Ramos (cell line): ENCODE measurements at regions not wholly inside any gene's neighbourhood (a gene's known extent, or its start where the extent isn't known, plus 50 kb on each side); places are given as distances from the start of the nearest gene placed in this dataset.

Source experiments
- in situ Hi-C: fragments of 300-500 bp; cut with MboI; formaldehyde crosslinking; loops from one replicate; pipeline ENCODE4 v1.14.3; 2022; ENCODE audit warnings: low sequenced_read_pairs; ENCODE audit not compliant: unreplicated experiment

DNA sequence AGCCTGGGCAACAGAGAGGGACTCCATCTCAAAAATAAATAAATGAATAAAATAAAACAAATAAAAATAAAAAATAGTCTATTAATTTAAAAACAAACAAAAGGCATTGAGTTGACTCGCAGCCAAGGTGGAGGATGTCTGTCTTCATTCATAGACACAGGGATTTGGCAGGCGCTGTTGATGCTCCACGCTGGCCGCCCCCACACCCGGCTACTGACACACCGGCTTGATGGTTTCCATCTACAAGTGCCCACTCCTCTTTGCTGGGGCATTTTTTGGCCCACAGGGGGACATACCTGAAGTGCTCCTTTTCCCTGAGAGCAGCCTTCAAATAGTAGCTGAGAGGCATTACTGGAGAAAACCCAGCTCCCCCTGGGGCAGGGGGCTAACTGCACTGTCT, 178.3 kb upstream of the RALGAPA2 start:
- in situ Hi-C loops = no loop called here

DNA sequence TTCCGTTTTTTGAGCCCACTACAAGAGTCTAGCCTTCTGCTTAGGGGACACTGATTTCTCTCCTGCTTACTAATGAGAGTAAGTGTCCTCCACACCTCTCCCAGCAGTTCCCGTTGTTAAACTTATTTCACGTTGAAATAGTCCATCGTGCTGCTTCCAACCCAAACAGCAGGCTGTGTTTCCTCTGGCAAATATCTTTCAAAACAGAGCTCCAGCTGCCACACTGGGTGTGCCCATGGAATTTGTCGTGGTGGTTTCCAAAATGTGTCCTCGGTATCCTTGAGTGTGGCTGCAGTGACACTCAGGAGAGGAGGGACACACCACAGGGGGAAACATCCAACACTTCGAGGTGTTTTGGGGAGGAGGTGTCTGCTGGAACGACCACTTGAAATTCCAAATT, 176.5 kb upstream of the RALGAPA2 start:
- in situ Hi-C loops = no loop called here

DNA sequence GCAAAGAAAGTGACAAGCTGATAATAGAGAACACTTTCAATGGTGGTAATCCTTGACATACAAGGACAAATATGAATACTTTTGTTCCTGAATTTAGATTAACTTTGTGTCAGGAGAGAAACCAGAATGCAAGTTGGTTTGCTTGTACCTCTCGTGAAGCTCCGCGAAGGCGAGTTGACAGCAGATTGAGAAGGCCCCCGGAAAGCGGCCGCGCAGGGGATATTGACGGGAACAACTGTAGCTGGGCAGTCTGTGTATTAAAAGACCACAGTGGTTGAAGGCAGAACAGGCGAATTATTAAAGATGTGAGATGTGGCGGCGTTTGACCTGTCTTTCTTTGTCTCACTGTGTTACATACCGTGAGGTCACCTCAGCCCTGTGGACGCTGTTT, 175.8 kb upstream of the RALGAPA2 start:
- in situ Hi-C loops = no loop called here

DNA sequence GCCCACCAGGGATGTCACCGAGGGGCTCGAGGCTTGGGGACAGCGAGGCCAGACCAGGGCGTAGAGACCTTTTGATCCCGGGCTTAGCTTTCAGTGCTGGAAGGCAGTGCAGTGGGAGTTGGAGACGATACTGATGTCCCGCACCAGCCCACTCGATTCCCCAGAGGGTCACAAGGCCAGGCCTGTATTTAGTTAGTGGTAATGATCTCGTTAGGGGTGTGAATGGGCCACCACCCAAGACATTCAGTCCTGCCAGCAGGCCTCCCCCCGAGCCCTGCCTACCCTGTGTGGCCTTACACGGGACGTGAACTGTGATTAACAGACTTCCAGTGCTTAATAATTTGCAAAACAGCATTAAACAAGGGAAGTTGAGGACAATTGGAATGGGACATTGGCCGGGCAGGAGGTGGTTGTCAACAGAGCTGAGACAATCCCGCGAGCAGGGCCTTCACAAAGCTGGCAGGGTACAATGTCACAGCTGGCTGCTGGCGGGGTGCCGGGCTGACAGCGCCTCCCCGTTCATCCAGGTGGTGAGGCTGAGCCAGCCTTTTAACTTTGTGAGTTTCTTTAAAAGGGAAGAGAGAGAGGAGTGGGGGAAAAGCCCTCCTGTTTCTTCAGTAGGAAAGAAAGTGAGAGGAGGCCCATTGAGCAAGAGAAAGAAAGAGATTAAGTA, 175.3 kb upstream of the RALGAPA2 start:
- in situ Hi-C loops = no loop called here

DNA sequence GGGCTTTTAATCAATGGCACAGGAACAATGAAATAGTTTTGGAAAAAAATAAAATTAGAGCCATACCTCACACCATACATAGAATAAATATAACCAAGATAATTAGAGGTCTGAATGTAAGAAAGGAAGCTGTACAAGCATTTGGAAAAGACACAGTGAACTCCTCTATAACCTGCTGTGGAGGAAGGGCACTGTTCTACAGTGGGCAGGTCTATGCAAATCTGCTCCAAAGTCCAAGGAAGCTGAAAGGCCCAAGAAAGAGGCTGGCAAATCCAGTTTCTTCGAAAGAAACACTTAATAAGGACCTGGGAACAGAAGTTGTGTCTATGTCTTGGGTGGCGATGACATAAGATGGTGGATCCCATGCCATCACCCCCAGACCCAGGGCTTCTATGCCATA, 169.4 kb upstream of the RALGAPA2 start:
- in situ Hi-C loops = no loop called here

DNA sequence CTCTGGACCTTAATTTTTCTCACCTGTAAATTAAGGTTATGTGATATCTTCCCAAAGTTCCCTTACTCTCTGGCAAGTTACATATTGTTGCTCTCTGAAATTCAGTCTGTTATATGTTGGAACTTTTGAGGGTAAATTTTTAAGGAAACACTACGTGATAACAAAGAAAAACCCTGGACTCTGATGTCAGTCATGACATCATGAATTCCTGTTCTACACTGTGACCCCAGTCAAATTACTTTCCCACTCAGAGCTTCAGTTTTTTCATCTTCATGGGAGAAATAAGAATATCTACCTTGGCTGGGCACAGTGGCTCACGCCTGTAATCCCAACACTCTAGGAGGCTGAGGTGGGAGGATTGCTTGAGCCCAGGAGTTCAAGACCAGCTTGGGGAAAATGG, 164.6 kb upstream of the RALGAPA2 start:
- in situ Hi-C loops = no loop called here

DNA sequence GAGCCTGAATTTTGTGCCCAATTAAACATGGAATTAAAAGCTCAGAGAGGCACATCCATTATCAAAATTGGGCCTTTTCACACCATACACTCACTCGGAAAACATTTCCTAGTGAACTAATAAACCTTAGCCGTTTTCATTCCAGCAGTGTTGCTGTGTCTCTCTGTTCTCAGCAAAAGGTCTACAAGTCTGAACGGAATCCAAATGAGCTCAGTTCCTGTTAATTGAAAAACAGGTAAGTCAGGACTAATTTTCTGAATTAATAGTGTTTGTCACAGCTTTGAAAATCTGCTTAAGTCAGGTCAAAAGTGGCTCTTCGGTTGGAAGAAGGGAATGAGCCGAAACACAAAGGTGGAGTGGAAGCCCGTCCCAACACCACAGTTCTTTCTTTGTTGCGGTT, 163.3 kb upstream of the RALGAPA2 start:
- in situ Hi-C loops = no loop called here

DNA sequence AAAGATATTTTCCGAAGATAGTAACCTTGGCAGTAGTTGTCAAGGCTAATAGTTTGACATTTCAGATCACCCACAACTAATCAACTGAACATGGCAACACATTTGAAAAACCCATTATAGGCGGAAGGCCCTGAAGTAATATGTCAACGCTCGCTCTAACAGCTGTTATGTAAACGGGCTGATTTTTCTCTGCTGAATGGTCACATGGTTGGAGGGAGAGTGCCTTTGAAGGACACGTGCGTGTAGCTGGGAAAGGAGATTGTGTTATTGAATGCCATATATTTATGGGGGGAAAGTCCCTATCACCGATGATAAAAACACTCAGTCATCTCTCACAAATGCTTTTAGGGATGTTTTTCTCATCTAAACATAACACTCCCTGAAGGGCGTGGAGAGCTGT, 160.0 kb upstream of the RALGAPA2 start:
- in situ Hi-C loops = loop anchor here (25.0 kb wide), 2 partner anchors 365 to 640 kb away; partner anchors contain the start of gene NKX2-2

DNA sequence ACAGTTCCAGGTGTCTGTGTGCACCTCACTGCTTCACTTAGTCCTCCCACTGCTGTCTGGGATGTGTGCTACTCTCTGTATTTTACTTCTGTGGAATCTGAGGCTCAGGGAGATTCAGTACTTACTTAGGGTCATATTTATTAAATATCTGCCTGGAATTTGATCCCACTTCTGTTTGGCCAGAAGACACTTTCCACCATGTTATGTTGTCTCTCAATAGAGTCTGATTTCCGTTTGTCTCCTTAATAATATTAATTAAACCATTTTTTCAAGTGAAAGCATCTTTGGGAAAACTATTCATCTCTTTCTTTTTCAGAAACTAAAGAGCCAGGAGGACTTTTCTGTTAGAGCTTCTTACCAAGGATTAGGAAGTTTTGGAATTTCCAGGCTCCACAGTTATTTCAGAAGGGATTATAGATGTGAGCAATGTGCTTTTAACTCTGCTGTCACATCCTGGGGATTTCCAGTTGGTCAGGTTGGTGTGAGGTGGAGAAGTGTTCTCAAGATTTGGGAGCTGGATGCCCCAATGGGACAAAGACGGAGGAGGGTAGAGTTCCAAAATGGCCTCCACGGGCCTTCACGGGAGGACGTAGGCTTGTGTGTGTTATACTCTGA, 156.8 kb upstream of the RALGAPA2 start:
- in situ Hi-C loops = loop anchor here (25.0 kb wide), 2 partner anchors 368 to 643 kb away; partner anchors contain the start of gene NKX2-2

DNA sequence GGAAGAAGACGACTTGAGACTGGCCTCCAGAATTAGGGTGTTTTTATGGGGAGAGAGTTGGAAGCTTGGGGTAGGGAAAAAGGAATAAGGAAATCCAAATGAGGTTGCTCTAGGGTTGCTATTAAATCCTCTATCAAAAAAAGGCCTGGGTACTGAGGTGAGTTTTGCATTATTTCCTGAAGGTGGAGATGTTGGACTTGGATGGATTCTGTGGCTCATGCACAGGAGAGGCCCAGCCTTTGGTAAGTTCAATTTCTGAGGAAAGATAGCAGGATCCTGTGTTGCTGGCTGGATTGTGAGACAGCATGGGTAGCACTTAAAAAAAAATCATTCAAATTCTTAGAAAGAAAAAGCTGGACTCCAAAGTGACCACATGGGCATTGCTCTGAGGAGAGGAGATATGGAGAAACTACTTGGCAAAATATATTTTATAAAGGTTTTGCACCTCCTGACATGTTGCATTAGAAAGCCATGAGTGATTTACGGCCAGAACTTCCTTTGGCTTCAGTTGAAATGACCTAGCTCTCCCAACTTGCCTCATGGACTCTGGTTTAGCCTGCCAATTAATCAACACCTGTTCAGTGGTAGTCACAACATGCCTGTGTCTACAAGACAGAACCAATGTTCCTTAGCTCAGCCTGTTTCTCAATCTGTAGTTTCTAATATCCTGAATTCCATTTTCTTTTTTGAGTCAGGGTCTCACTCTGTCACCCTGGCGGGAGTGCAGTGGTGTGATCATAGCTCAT, 152.1 kb upstream of the RALGAPA2 start:
- in situ Hi-C loops = loop anchor here (25.0 kb wide), 2 partner anchors 373 to 648 kb away; partner anchors contain the start of gene NKX2-2

DNA sequence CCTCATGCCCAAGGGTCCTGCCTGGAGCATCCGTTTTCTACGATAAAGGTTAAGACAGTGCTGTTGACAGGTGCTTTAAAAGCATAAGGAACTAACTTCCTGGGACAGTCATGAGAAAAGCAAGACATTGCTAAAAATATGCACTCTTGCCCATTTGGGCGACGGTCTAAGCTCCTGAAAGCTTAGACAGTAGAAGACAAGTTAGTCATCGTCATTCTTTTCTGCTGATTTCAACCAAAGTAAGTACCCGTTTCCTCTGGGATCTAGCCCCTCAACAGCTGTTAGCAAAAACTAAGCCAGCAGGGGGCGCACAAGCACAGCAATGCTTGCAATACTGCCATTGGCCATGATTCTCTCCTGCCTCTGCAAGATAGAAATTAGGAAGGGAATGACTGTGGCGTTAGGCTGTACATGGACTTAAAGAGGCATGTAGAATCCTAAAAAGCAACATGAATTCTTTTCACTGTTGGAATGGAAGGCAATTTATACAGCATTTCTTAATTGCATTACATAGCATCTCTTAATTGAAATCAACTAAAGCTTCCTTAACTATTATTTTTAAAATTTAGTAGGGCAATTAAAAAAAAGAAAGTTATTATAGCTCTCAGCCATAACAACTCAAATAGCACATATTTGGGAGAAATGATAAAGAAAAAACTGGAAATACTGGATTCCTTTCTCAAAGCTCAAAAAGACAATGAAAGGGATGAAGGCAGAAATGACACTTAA, 147.8 kb upstream of the RALGAPA2 start:
- in situ Hi-C loops = loop anchor here (25.0 kb wide), 2 partner anchors 377 to 652 kb away; partner anchors contain the start of gene NKX2-2

DNA sequence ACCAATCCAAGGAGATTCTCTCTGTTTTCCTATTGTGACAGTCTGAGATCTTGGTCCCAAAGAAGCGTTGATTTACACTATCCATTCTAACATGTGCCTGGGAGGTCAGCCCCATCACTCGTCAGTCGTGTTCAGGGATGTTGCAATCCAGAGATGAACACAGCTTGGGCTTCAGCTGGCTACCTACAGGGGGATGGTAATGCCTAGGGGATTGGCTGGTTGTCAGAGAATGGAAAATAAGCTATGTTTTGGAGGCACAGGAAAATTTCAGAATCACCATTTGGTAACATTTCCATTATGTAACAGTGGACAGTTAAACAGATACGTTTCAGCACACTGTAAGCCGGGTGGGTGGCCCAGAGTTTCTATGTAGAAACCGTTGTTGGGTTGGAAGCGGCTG, 147.1 kb upstream of the RALGAPA2 start:
- in situ Hi-C loops = loop anchor here (25.0 kb wide), 2 partner anchors 378 to 653 kb away; partner anchors contain the start of gene NKX2-2

DNA sequence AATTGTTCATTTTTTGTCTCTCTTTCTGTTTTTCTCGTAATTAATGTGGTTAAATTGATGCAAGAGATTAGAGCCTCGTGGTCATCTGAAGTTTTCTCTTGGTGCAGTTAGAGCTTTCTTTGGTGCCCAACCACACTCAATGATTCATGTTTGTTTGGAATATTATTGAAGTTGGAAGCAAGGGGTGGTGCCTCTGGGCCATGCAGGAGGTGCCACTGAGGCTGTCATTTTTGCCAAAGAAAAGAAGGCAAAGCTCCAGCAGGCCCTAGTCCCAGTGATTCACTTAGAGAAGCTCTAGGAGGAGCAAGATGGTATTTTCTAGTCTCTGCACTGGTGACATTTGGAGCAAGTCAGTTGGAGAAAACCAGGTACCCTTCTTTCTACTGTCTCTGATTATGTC, 144.5 kb upstream of the RALGAPA2 start:
- in situ Hi-C loops = loop anchor here (25.0 kb wide), 2 partner anchors 380 to 655 kb away; partner anchors contain the start of gene NKX2-2

DNA sequence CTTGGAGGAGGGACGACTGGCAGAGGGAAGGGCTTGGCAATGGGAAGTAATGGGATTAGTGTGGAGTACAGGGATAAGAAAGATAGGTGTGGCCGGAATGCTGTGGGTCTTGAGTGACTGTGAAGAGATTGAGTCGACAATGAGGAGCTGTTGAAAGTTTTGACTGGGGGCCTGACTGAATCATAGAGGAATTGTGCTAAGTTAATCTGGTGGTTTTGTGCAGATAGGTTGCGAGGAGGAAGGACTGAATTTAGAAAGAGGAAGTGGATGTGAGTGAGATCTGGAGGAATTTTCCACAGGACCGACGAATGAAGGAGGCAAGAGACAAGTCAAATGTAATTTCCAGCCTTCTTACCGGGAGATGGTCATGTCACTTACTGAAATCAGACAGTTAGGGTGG, 143.9 kb upstream of the RALGAPA2 start:
- in situ Hi-C loops = loop anchor here (25.0 kb wide), 2 partner anchors 381 to 656 kb away; partner anchors contain the start of gene NKX2-2

DNA sequence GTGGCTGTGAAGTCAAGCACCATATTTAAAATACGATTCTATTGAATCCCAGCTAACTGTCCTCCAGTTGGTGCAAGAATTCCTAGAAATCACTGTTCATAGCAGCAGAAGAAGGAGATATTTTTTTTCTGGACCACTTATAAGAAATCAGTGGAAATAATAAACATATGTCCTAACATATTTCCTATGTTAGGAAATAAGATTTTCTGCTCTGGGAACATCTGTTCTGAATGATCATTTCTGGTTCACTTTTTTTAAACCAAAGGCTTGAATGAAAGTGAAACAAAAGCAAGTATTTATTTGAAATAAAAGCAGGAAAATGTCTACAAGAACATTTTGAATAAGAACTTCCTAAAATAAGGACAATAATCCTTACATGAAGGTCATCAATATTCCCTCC, 138.9 kb upstream of the RALGAPA2 start:
- in situ Hi-C loops = loop anchor here (25.0 kb wide), 2 partner anchors 386 to 661 kb away; partner anchors contain the start of gene NKX2-2

DNA sequence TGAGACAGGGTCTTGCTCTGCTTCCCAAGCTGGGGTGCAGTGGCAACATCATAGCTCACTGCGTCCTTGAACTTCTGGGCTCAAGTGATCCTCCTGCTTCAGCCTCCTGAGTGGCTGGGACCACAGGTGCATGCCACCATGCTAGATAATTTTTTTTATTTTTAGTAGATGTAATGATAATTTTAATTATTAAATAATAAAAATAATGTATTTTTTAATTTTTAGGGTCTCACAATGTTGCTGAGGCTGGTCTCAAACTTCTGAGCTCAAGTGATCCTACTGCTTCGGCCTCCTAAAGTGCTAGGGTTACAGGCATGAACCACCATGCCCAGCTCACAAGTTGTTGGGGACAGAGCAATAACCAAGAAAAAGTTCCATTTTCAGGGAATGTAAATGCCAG, 138.0 kb upstream of the RALGAPA2 start:
- in situ Hi-C loops = loop anchor here (25.0 kb wide), 2 partner anchors 387 to 662 kb away; partner anchors contain the start of gene NKX2-2

DNA sequence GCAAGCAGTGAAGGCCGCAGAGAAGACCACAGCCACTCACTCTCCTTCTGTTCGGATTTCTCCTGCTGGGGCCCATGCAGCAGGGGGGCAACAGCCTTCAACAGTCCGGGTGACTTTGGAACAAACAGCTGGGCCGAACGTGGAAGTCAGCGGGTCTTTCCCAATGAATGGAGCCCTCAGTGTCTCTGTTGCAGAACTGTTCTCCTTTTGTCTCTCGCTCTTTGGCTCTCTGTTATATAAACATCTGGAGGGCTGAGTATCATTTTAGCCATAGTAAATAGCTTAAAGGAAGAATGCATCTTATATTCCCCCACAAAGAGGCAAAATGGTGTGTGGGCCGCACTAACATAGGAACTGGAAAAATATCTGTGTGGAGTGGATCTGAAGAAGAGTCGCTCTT, 136.7 kb upstream of the RALGAPA2 start:
- in situ Hi-C loops = no loop called here

DNA sequence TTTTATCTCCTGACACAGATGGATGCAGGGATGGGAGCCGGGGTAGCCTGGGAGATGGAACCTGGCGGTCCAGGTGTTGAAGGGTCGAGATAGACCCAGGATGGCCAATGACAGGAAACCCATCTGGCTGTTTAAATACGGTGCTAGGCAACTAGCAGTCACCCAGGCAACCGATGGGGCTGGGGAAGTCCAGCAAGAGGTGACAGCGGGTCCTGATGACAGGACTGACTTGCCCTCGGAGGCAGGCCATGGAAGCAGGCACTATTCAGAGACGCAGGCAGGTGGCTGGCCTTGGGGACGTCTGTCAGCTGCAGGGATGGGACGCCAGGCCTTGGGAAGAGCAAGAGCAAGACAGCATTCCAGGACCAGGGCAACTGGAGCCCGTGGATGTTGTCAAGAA, 135.4 kb upstream of the RALGAPA2 start:
- in situ Hi-C loops = no loop called here

DNA sequence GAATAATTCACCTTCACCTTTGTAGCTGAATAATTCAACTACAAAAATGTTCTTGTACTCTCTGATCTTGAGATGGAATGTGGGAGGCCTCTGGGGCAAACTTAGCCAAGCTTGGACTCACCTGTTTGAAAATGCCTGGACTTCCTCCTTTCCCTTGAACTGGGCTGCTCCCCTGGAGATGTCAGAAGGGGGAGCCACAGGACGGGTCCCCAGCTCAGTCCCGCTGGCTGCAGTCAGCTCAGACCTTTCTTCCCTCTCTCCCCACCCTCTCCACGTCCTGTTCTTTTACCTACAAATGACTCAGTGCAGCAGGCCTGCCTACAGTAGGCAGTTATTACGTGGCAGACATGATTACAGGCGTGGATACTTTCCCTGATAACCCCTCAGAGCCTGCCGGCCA, 131.5 kb upstream of the RALGAPA2 start:
- in situ Hi-C loops = no loop called here

DNA sequence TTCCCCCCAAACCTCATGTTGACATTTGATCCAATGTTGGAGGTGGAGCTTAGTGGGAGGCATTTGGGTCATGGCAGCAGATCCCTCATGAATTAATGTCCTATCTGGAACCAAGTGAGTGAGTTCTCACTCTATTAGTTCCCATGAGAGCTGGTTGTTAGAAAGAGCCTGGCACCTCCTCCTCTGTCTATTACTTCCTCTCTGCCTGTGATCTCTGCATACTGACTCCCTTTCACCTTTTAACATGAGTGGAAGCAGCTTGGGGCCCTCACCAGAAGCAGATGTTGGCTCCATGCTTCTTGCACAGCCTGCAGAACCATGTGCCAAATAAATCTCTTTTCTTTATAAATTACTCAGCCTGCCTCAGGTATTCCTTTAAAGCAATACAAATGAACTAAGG, 127.3 kb upstream of the RALGAPA2 start:
- in situ Hi-C loops = no loop called here
